Activated T-cell treated with anti-CD3 and anti-CD28 coated beads, Interleukin-2, amount 50 U/mL, for 4 hours (primary cell): ENCODE measurements at regions not wholly inside any gene's neighbourhood (a gene's known extent, or its start where the extent isn't known, plus 50 kb on each side); places are given as distances from the start of the nearest gene placed in this dataset.
"Not testable (repeated sequence)": the region's sequence is repeated elsewhere in the genome, so short reads cannot be mapped to it uniquely, and the experiment has no call there.

Experiments
- ATAC-seq, 2 donors: fragments of 200-7000 bp; cut with Tn5 transposase; one replicate each; pipeline ENCODE4 v1.10.0; 2021
- DNase-seq: peaks from one replicate; pipeline ENCODE4 v3.0.0-alpha.2; 2020
- H3K27me3 Mint-ChIP-seq: one replicate; pipeline ENCODE4 v1.8.0; 2021; ENCODE audit warnings: low read depth, mixed read lengths
- H3K36me3 Mint-ChIP-seq: one replicate; pipeline ENCODE4 v1.8.0; 2022; ENCODE audit warnings: mixed read lengths; ENCODE audit not compliant: insufficient read depth
- H3K4me1 Mint-ChIP-seq: one replicate; pipeline ENCODE4 v1.8.0; 2021; ENCODE audit warnings: low read depth, mixed read lengths
- H3K4me3 Mint-ChIP-seq: one replicate; pipeline ENCODE4 v1.8.0; 2021; ENCODE audit warnings: mild to moderate bottlenecking, moderate library complexity, mixed read lengths
- H3K9me3 Mint-ChIP-seq: one replicate; pipeline ENCODE4 v1.8.0; 2021; ENCODE audit warnings: mixed read lengths

- Mint-ChIP-seq H3K27me3 (peaks cover 16% of the 10 kb centered on the region), H3K4me3 (no peak overlapping the region), H3K36me3 (no peaks in the 10 kb centered on the region), H3K4me1 (no peaks in the 10 kb centered on the region), H3K9me3 (no peaks in the 10 kb centered on the region)
- ATAC-seq, result peak; percentile 81 to 88
- peak; percentile 68 for DNase-seq
Observed at GRCh38 chr14:106417224-106418049, 891.1 kb downstream of the TMEM121 start.

- DNase-seq (no peak), ATAC-seq (no peak)
- H3K4me1 Mint-ChIP-seq, result no peaks in the 10 kb centered on the region
- no peak overlapping the region for H3K4me3 Mint-ChIP-seq
- H3K9me3 Mint-ChIP-seq, result no peaks in the 10 kb centered on the region
- no peaks in the 10 kb centered on the region for H3K36me3 Mint-ChIP-seq
- H3K27me3 Mint-ChIP-seq, result peaks cover 26% of the 10 kb centered on the region
Observed at GRCh38 chr14:106419376-106419965, 893.1 kb downstream of the TMEM121 start.

- ATAC-seq (peak; percentile 78 to 86), DNase-seq (peak; percentile 85)
- not testable (repeated sequence) for H3K9me3 Mint-ChIP-seq, H3K4me3 Mint-ChIP-seq, H3K36me3 Mint-ChIP-seq, H3K4me1 Mint-ChIP-seq
- peaks cover 33% of the 10 kb centered on the region for H3K27me3 Mint-ChIP-seq
Observed at GRCh38 chr14:106421431-106422033, 895.1 kb downstream of the TMEM121 start.

GRCh38 chr14:106422066-106422465, 895.7 kb downstream of the TMEM121 start:
- DNase-seq (no peak), ATAC-seq (no peak)
- Mint-ChIP-seq H3K4me3 (no peak overlapping the region), H3K4me1 (no peaks in the 10 kb centered on the region), H3K36me3 (no peaks in the 10 kb centered on the region), H3K9me3 (no peaks in the 10 kb centered on the region), H3K27me3 (peaks cover 36% of the 10 kb centered on the region)

GRCh38 chr14:106425150-106425549, 898.8 kb downstream of the TMEM121 start:
- not testable (repeated sequence) for DNase-seq, H3K9me3 Mint-ChIP-seq, H3K36me3 Mint-ChIP-seq, H3K4me1 Mint-ChIP-seq, H3K4me3 Mint-ChIP-seq, ATAC-seq
- peaks cover 29% of the 10 kb centered on the region for H3K27me3 Mint-ChIP-seq

- Mint-ChIP-seq H3K36me3 (no peaks in the 10 kb centered on the region), H3K9me3 (no peaks in the 10 kb centered on the region), H3K27me3 (peaks cover 15% of the 10 kb centered on the region), H3K4me3 (no peak overlapping the region), H3K4me1 (peaks cover 3% of the 10 kb centered on the region)
- DNase-seq (peak; percentile 74), ATAC-seq (no peak)
Observed at GRCh38 chr14:106436310-106436905, 910.0 kb downstream of the TMEM121 start.

GRCh38 chr14:106442857-106443256, 916.5 kb downstream of the TMEM121 start:
- H3K4me1 Mint-ChIP-seq, result no peaks in the 10 kb centered on the region
- no peak overlapping the region for H3K4me3 Mint-ChIP-seq
- DNase-seq (peak; percentile 33), ATAC-seq (peak; percentile 77 to 85)
- peaks cover 21% of the 10 kb centered on the region for H3K27me3 Mint-ChIP-seq
- no peaks in the 10 kb centered on the region for H3K9me3 Mint-ChIP-seq
- no peaks in the 10 kb centered on the region for H3K36me3 Mint-ChIP-seq

- ATAC-seq, result no peak
- H3K9me3 Mint-ChIP-seq, result no peaks in the 10 kb centered on the region
- H3K36me3 Mint-ChIP-seq, result no peaks in the 10 kb centered on the region
- no peak overlapping the region for H3K4me3 Mint-ChIP-seq
- DNase-seq, result no peak
- H3K27me3 Mint-ChIP-seq, result peaks cover 5% of the 10 kb centered on the region
- H3K4me1 Mint-ChIP-seq, result no peaks in the 10 kb centered on the region
Observed at GRCh38 chr14:106455026-106455425, 928.6 kb downstream of the TMEM121 start.

- H3K27me3 Mint-ChIP-seq, result peaks cover 7% of the 10 kb centered on the region
Observed at GRCh38 chr14:106459971-106460730, 933.8 kb downstream of the TMEM121 start.

GRCh38 chr14:106460916-106461315, 934.5 kb downstream of the TMEM121 start:
- ATAC-seq (no peak), DNase-seq (no peak)
- peaks cover 7% of the 10 kb centered on the region for H3K27me3 Mint-ChIP-seq
- no peaks in the 10 kb centered on the region for H3K4me1 Mint-ChIP-seq
- no peaks in the 10 kb centered on the region for H3K36me3 Mint-ChIP-seq
- H3K9me3 Mint-ChIP-seq, result no peaks in the 10 kb centered on the region
- H3K4me3 Mint-ChIP-seq, result no peak overlapping the region

More at GRCh38 chr14:106459971-106460730, 933.8 kb downstream of the TMEM121 start:
- Mint-ChIP-seq H3K36me3 (no peaks in the 10 kb centered on the region), H3K4me1 (no peaks in the 10 kb centered on the region), H3K9me3 (no peaks in the 10 kb centered on the region), H3K4me3 (no peak overlapping the region)
- ATAC-seq (peak; percentile 73), DNase-seq (peak; percentile 66)

- not testable (repeated sequence) for H3K36me3 Mint-ChIP-seq, H3K27me3 Mint-ChIP-seq, DNase-seq, H3K4me1 Mint-ChIP-seq, H3K4me3 Mint-ChIP-seq, ATAC-seq, H3K9me3 Mint-ChIP-seq
Observed at GRCh38 chr14:106466483-106466882, 940.1 kb downstream of the TMEM121 start.

GRCh38 chr14:106468869-106469268, 942.5 kb downstream of the TMEM121 start:
- H3K27me3 Mint-ChIP-seq, H3K4me1 Mint-ChIP-seq, H3K4me3 Mint-ChIP-seq, DNase-seq, H3K9me3 Mint-ChIP-seq, H3K36me3 Mint-ChIP-seq: not testable (repeated sequence)
- peak; percentile 55 to 56 for ATAC-seq

- not testable (repeated sequence) for H3K36me3 Mint-ChIP-seq, H3K4me3 Mint-ChIP-seq, H3K4me1 Mint-ChIP-seq, DNase-seq, H3K9me3 Mint-ChIP-seq, H3K27me3 Mint-ChIP-seq
- ATAC-seq, result peak in 1 of 2 donors; percentile 26
Observed at GRCh38 chr14:106470028-106470427, 943.6 kb downstream of the TMEM121 start.
